ENCODE measurements at regions not wholly inside any gene's neighbourhood (a gene's known extent, or its start where the extent isn't known, plus 50 kb on each side); places are given as distances from the start of the nearest gene placed in this dataset.

DNA sequence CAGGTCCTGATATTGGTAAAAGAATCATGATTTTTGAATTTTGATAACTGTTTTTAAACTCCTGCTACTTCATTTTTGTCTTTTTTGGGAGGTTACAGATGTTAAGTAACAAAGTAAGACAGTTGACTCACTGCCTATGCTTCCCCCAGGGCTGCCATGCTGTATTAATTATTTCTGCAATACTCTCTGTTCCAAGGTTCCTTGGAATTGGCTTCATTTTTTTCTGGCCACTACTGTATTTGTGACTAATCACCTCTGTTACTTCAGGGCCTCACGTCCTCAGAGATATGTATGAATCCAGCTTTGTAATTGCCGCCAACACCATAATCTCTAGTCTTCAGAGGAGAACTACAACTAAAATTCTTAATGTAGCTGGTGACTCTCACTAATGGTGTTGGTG is 1729.3 kb downstream of the C4orf33 start:
- TF ChIP-seq, protein P1, sequence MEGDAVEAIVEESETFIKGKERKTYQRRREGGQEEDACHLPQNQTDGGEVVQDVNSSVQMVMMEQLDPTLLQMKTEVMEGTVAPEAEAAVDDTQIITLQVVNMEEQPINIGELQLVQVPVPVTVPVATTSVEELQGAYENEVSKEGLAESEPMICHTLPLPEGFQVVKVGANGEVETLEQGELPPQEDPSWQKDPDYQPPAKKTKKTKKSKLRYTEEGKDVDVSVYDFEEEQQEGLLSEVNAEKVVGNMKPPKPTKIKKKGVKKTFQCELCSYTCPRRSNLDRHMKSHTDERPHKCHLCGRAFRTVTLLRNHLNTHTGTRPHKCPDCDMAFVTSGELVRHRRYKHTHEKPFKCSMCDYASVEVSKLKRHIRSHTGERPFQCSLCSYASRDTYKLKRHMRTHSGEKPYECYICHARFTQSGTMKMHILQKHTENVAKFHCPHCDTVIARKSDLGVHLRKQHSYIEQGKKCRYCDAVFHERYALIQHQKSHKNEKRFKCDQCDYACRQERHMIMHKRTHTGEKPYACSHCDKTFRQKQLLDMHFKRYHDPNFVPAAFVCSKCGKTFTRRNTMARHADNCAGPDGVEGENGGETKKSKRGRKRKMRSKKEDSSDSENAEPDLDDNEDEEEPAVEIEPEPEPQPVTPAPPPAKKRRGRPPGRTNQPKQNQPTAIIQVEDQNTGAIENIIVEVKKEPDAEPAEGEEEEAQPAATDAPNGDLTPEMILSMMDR (IDR thresholded peaks at IDR 0.05; ENCODE audit: borderline replicate concordance, extremely low read depth, low read length, poor library complexity, severe bottlenecking), result no peak
- TF ChIP-seq EZH2 (IDR thresholded peaks at IDR 0.05; ENCODE audit: borderline replicate concordance, low read depth, low read length, severe bottlenecking), result no peak

Measured in DND-41 (cell line).